DOHH2 (cell line): ENCODE measurements at regions not wholly inside any gene's neighbourhood (a gene's known extent, or its start where the extent isn't known, plus 50 kb on each side); places are given as distances from the start of the nearest gene placed in this dataset.

Experiments used
- H3F3A ChIP-seq: fragments of 200-600 bp; sonication (generic), shearing (Covaris generic); 2 replicates; pipeline ENCODE4 v1.6.0; 2016; ENCODE audit warnings: antibody characterized with exemption, mild to moderate bottlenecking; ENCODE audit not compliant: control insufficient read depth, insufficient read depth
- H3K27ac ChIP-seq: fragments of 200-600 bp; sonication (generic); 2 replicates; pipeline ENCODE4 v1.5.1; 2014; ENCODE audit warnings: low read depth, mild to moderate bottlenecking, low read length, moderate library complexity
- H3K27me3 ChIP-seq: fragments of 200-600 bp; sonication (generic); 2 replicates; pipeline ENCODE4 v1.6.1; 2014; ENCODE audit warnings: mild to moderate bottlenecking, low read length, mixed read lengths; ENCODE audit not compliant: control insufficient read depth
- H3K36me3 ChIP-seq: fragments of 200-600 bp; sonication (generic); 2 replicates; pipeline ENCODE4 v1.6.1; 2014; ENCODE audit warnings: mild to moderate bottlenecking, low read length, moderate library complexity, mixed read lengths; ENCODE audit not compliant: control insufficient read depth
- H3K4me1 ChIP-seq: fragments of 200-600 bp; sonication (generic); 2 replicates; pipeline ENCODE4 v1.6.1; 2014; ENCODE audit warnings: mild to moderate bottlenecking, low read length, mixed read lengths; ENCODE audit not compliant: control insufficient read depth
- H3K4me2 ChIP-seq: fragments of 200-600 bp; sonication (generic); 2 replicates; pipeline ENCODE4 v1.6.0; 2014; ENCODE audit warnings: mild to moderate bottlenecking, low read length, moderate library complexity
- H3K4me3 ChIP-seq: fragments of 200-600 bp; sonication (generic); 2 replicates; pipeline ENCODE4 v1.5.1; 2014; ENCODE audit warnings: mild to moderate bottlenecking, low read length, mixed read lengths
- H3K79me2 ChIP-seq: fragments of 200-600 bp; sonication (generic); 2 replicates; pipeline ENCODE4 v1.6.1; 2014; ENCODE audit warnings: mild to moderate bottlenecking, low read length, mixed read lengths; ENCODE audit not compliant: control insufficient read depth
- H3K9me2 ChIP-seq: fragments of 200-600 bp; sonication (generic); replicated peaks from 2 replicates; pipeline ENCODE4 v1.6.1; 2014; ENCODE audit warnings: mild to moderate bottlenecking, low read length, mixed read lengths; ENCODE audit not compliant: control insufficient read depth
- H3K9me3 ChIP-seq: fragments of 200-600 bp; sonication (generic); 2 replicates; pipeline ENCODE4 v1.6.1; 2014; ENCODE audit warnings: antibody characterized with exemption, low read length, mixed read lengths; ENCODE audit not compliant: control insufficient read depth, insufficient read depth
- H4K20me1 ChIP-seq: fragments of 200-600 bp; sonication (generic); 2 replicates; pipeline ENCODE4 v1.6.0; 2014; ENCODE audit warnings: low read depth, mild to moderate bottlenecking, antibody characterized with exemption, low read length, moderate library complexity; ENCODE audit not compliant: control insufficient read depth, insufficient read depth
- CTCF ChIP-seq: fragments of 200-600 bp; sonication (generic); IDR thresholded peaks from one replicate; pipeline ENCODE4 v1.5.1; 2014; ENCODE audit warnings: antibody characterized with exemption, mild to moderate bottlenecking, low read depth, low read length; ENCODE audit not compliant: poor library complexity, severe bottlenecking
- EZH2phosphoT487 ChIP-seq: fragments of 200-600 bp; sonication (generic); IDR thresholded peaks from 2 replicates; pipeline ENCODE4 v1.6.1; 2017; ENCODE audit warnings: borderline replicate concordance, mild to moderate bottlenecking, antibody characterized with exemption, low read length, moderate library complexity, mixed read lengths

- Histone ChIP-seq H3K79me2 (no peaks in the 10 kb centered on the region), H3F3A (no peaks in the 10 kb centered on the region), H3K4me2 (no peak overlapping the region), H3K27ac (no peak overlapping the region), H3K4me1 (no peaks in the 10 kb centered on the region), H3K36me3 (no peaks in the 10 kb centered on the region), H3K4me3 (no peak overlapping the region), H4K20me1 (no peaks in the 10 kb centered on the region), H3K9me2 (no peaks in the 10 kb centered on the region), H3K27me3 (peaks cover 5% of the 10 kb centered on the region; the same call in 1 of the 2 replicates), H3K9me3 (no peaks in the 10 kb centered on the region)
- no peak for TF ChIP-seq EZH2phosphoT487
- TF ChIP-seq CTCF = no peak
Measured at GRCh38 chr3:150255826-150256225, 152.3 kb upstream of the TSC22D2 start.

GRCh38 chr3:150255413-150255812 lies 152.7 kb upstream of the TSC22D2 start:
- H3K36me3 ChIP-seq = no peaks in the 10 kb centered on the region
- TF ChIP-seq EZH2phosphoT487 = no peak
- TF ChIP-seq CTCF = no peak
- no peaks in the 10 kb centered on the region for H3K9me3 ChIP-seq
- no peaks in the 10 kb centered on the region for H4K20me1 ChIP-seq
- no peaks in the 10 kb centered on the region for H3F3A ChIP-seq
- no peaks in the 10 kb centered on the region for H3K79me2 ChIP-seq
- peaks cover 5% of the 10 kb centered on the region; the same call in 1 of the 2 replicates for H3K27me3 ChIP-seq
- no peak overlapping the region for H3K4me2 ChIP-seq
- no peaks in the 10 kb centered on the region for H3K9me2 ChIP-seq
- no peak overlapping the region for H3K27ac ChIP-seq
- no peaks in the 10 kb centered on the region for H3K4me1 ChIP-seq
- H3K4me3 ChIP-seq = no peak overlapping the region

DNA sequence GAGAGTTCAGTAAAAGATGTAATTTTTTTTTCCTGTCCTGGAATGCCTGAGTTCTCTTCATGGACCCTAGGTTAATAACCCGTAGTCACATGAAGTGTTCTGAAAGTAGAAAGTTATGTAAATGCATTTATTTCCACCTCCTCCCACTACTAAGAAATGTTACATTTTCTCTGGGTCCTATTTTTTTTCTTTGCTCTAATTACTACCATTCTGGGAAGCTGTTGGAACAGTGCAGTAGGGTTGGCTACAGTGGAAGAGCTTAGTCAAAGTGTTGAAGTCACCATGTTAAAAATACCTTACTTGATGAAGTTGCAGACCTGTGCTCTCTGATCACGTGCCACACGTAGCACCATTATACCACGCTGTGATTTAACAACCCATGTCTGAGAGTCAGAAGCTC lies 153.8 kb upstream of the TSC22D2 start:
- H3K9me3 ChIP-seq = no peaks in the 10 kb centered on the region

More for the DNA sequence above, 153.8 kb upstream of the TSC22D2 start:
- Histone ChIP-seq H3K36me3 (no peaks in the 10 kb centered on the region), H3K79me2 (no peaks in the 10 kb centered on the region), H3K27ac (no peak overlapping the region), H3K4me1 (no peaks in the 10 kb centered on the region), H3F3A (no peaks in the 10 kb centered on the region), H4K20me1 (no peaks in the 10 kb centered on the region), H3K9me2 (no peaks in the 10 kb centered on the region), H3K4me2 (no peak overlapping the region), H3K4me3 (no peak overlapping the region), H3K27me3 (peaks cover 5% of the 10 kb centered on the region; the same call in 1 of the 2 replicates)
- TF ChIP-seq CTCF = no peak
- no peak for TF ChIP-seq EZH2phosphoT487
